ENCODE measurements at regions not wholly inside any gene's neighbourhood (a gene's known extent, or its start where the extent isn't known, plus 50 kb on each side); places are given as distances from the start of the nearest gene placed in this dataset.

- H2BK5ac ChIP-seq (ENCODE audit: low read depth, low read length): no peak overlapping the region
- H4K5ac ChIP-seq (ENCODE audit: insufficient read length, low read depth, low read length): no peak overlapping the region
- H3K4me3 ChIP-seq (ENCODE audit: extremely low read depth in 1 of 4, insufficient read depth in 2 of 4, low read depth in 3 of 4, low read length in 4 of 4): no peak overlapping the region
- no peak overlapping the region for H2AFZ ChIP-seq (ENCODE audit: low read length)
- H3K27ac ChIP-seq (ENCODE audit: low read depth, low read length): no peak overlapping the region
- DNase-seq (ENCODE audit: low read depth in 1 of 2, low spot score in 2 of 2): no peak
- FAIRE-seq: no peak
- H3K4ac ChIP-seq (replicated peaks; ENCODE audit: insufficient read length, low read depth, low read length): no peak overlapping the region
- no peak overlapping the region for H4K8ac ChIP-seq (ENCODE audit: extremely low read depth, insufficient read depth, low read length)
- no peak overlapping the region for H3K18ac ChIP-seq (ENCODE audit: extremely low read depth, low read length)
- no peak overlapping the region for H3K14ac ChIP-seq (ENCODE audit: insufficient read length)
- H4K20me1 ChIP-seq (replicated peaks in 1 of 2; ENCODE audit: control insufficient read depth in 1 of 2, insufficient read depth in 2 of 2, low read length in 2 of 2): no peaks in the 10 kb centered on the region
- no peaks in the 10 kb centered on the region for H3K9me3 ChIP-seq (ENCODE audit: insufficient read depth in 2 of 2, low read depth in 1 of 2, low read length in 1 of 2)
- H3K9ac ChIP-seq (replicated peaks in 1 of 4; ENCODE audit: extremely low read depth in 1 of 4, low read depth in 3 of 4, low read length in 3 of 4): no peak overlapping the region
- H3K23ac ChIP-seq (ENCODE audit: insufficient read length): no peak overlapping the region
- no peaks in the 10 kb centered on the region for H3K36me3 ChIP-seq (ENCODE audit: control insufficient read depth in 2 of 4, insufficient read depth in 4 of 4, low read length in 3 of 4)
- no peak overlapping the region for H2BK120ac ChIP-seq (replicated peaks; ENCODE audit: low read depth, low read length)
- no peak overlapping the region for H3K4me2 ChIP-seq (ENCODE audit: insufficient read depth in 1 of 2, low read depth in 2 of 2, low read length in 2 of 2)
- H4K91ac ChIP-seq (replicated peaks; ENCODE audit: insufficient read length, low read length): no peak overlapping the region
- no peaks in the 10 kb centered on the region for H3K4me1 ChIP-seq (replicated peaks in 1 of 4; ENCODE audit: control insufficient read depth in 3 of 4, insufficient read depth in 4 of 4, low read length in 3 of 4)
- ChIA-PET POLR2A (ENCODE audit: partially characterized antibody) (no interaction called here), CTCF (ENCODE audit: partially characterized antibody) (interaction anchor here (0.6 kb wide), 1 partner anchor 136 kb away, joined by 4 read pairs; no protein-coding TSS in a partner anchor)
- H3K23me2 ChIP-seq (ENCODE audit: low read depth, low read length): no peaks in the 10 kb centered on the region
- H3K27me3 ChIP-seq (replicated peaks in 1 of 4; ENCODE audit: control insufficient read depth in 3 of 4, extremely low read depth in 1 of 4, insufficient read depth in 3 of 4, low read length in 3 of 4): no peaks in the 10 kb centered on the region
- H2BK15ac ChIP-seq (ENCODE audit: low read length): no peak overlapping the region
- no peaks in the 10 kb centered on the region for H3K79me2 ChIP-seq (ENCODE audit: control insufficient read depth in 1 of 2, insufficient read depth in 2 of 2, low read length in 2 of 2)
- H2BK20ac ChIP-seq (ENCODE audit: low read length): no peak overlapping the region
- no peaks in the 10 kb centered on the region for H3K79me1 ChIP-seq (ENCODE audit: low read depth, low read length)
- H3K56ac ChIP-seq (replicated peaks; ENCODE audit: insufficient read length, low read depth, low read length): no peak overlapping the region
- H2BK12ac ChIP-seq (ENCODE audit: low read depth, low read length): no peak overlapping the region
- WGBS, 2 experiments (ENCODE audit: extremely low coverage in 1 of 2, insufficient coverage in 1 of 2, insufficient read length in 1 of 2, insufficient replicate concordance in 2 of 2, low coverage in 1 of 2, low lambda C conversion rate in 2 of 2, missing lambda C conversion rate in 1 of 2): 89% methylated on average over 2 of the region's 2 CpGs; no CpG with 5 or more reads in 1 of the 2 experiments
- no peak overlapping the region for H2AK5ac ChIP-seq (ENCODE audit: low read depth, low read length)
- TF ChIP-seq CHD7 (IDR thresholded peaks at IDR 0.05; ENCODE audit: insufficient replicate concordance, low read length): no peak
These were observed 83.3 kb upstream of the MAP2 start for GRCh38 chr2:209340522-209340921.
